ENCODE measurements at regions not wholly inside any gene's neighbourhood (a gene's known extent, or its start where the extent isn't known, plus 50 kb on each side); places are given as distances from the start of the nearest gene placed in this dataset.

GRCh38 chr10:117632406-117632805 is 89.9 kb downstream of the EMX2 start:
- H3K9me3 ChIP-seq = no peaks in the 10 kb centered on the region
- H3K4me3 ChIP-seq = no peak overlapping the region
- no peaks in the 10 kb centered on the region for H3K27me3 ChIP-seq
- WGBS, 2 donors = 92 to 96% methylated on average over 7 of the region's 7 CpGs
- no peak for TF ChIP-seq POLR2A (IDR thresholded peaks at IDR 0.05)
- no peak for TF ChIP-seq CTCF (IDR thresholded peaks at IDR 0.05)
- intact Hi-C loops (cut with DNase I; ENCODE audit: low total_unique reads) = no loop called here
- DNase-seq = no peak
- peak overlapping the region in 1 of 2 donors; percentile 36 for H3K27ac ChIP-seq
- no peaks in the 10 kb centered on the region for H3K36me3 ChIP-seq (ENCODE audit: low read depth, missing control alignments)
- peaks cover 12% of the 10 kb centered on the region for H3K4me1 ChIP-seq

GRCh38 chr10:117635826-117636225 is 93.3 kb downstream of the EMX2 start:
- no peaks in the 10 kb centered on the region for H3K36me3 ChIP-seq (ENCODE audit: low read depth, missing control alignments)
- H3K27ac ChIP-seq = no peak overlapping the region
- no peaks in the 10 kb centered on the region for H3K27me3 ChIP-seq
- H3K4me1 ChIP-seq = peaks cover 4% of the 10 kb centered on the region
- no peak for DNase-seq
- no peaks in the 10 kb centered on the region for H3K9me3 ChIP-seq
- intact Hi-C loops (cut with DNase I; ENCODE audit: low total_unique reads) = no loop called here
- 55 to 58% methylated on average over 4 of the region's 4 CpGs for WGBS, 2 donors
- no peak overlapping the region for H3K4me3 ChIP-seq
- TF ChIP-seq POLR2A (IDR thresholded peaks at IDR 0.05) (no peak), CTCF (IDR thresholded peaks at IDR 0.05) (no peak)

- no peaks in the 10 kb centered on the region for H3K36me3 ChIP-seq (ENCODE audit: low read depth, missing control alignments)
- H3K4me1 ChIP-seq = no peaks in the 10 kb centered on the region
- no peaks in the 10 kb centered on the region for H3K9me3 ChIP-seq
- H3K27ac ChIP-seq = no peak overlapping the region
- no peaks in the 10 kb centered on the region for H3K27me3 ChIP-seq
- no peak overlapping the region for H3K4me3 ChIP-seq
- DNase-seq = no peak
- intact Hi-C loops (cut with DNase I; ENCODE audit: low total_unique reads) = no loop called here
- TF ChIP-seq CTCF (IDR thresholded peaks at IDR 0.05) (no peak), POLR2A (IDR thresholded peaks at IDR 0.05) (no peak)
- WGBS, 2 donors = 56 to 66% methylated on average over 2 of the region's 2 CpGs
Observed at GRCh38 chr10:117638200-117638599, 95.7 kb downstream of the EMX2 start.

GRCh38 chr10:117638664-117639200 is 96.2 kb downstream of the EMX2 start:
- no peak for DNase-seq
- Histone ChIP-seq H3K36me3 (ENCODE audit: low read depth, missing control alignments) (no peaks in the 10 kb centered on the region), H3K4me3 (no peak overlapping the region), H3K4me1 (no peaks in the 10 kb centered on the region), H3K9me3 (no peaks in the 10 kb centered on the region), H3K27ac (no peak overlapping the region), H3K27me3 (no peaks in the 10 kb centered on the region)
- TF ChIP-seq POLR2A (IDR thresholded peaks at IDR 0.05) (no peak), CTCF (IDR thresholded peaks at IDR 0.05) (no peak)
- 93% methylated on average over 1 of the region's 1 CpG for WGBS, 2 donors
- intact Hi-C loops (cut with DNase I; ENCODE audit: low total_unique reads) = no loop called here

- intact Hi-C loops (cut with DNase I; ENCODE audit: low total_unique reads) = no loop called here
- Histone ChIP-seq H3K27ac (no peak overlapping the region), H3K36me3 (ENCODE audit: low read depth, missing control alignments) (no peaks in the 10 kb centered on the region), H3K4me1 (no peaks in the 10 kb centered on the region), H3K27me3 (no peaks in the 10 kb centered on the region), H3K4me3 (no peak overlapping the region), H3K9me3 (no peaks in the 10 kb centered on the region)
- DNase-seq = no peak
- 79 to 84% methylated on average over 1 of the region's 1 CpG for WGBS, 2 donors
- TF ChIP-seq CTCF (IDR thresholded peaks at IDR 0.05) (no peak), POLR2A (IDR thresholded peaks at IDR 0.05) (no peak)
Observed at GRCh38 chr10:117640406-117640805, 97.9 kb downstream of the EMX2 start.

Measured in testis (tissue), 2 donors.